HTR-8/SVneo (cell line): ENCODE measurements at regions not wholly inside any gene's neighbourhood (a gene's known extent, or its start where the extent isn't known, plus 50 kb on each side); places are given as distances from the start of the nearest gene placed in this dataset.
"Not testable (repeated sequence)": the region's sequence is repeated elsewhere in the genome, so short reads cannot be mapped to it uniquely, and the experiment has no call there.

Experiments
- DNase-seq: peaks from one replicate; pipeline ENCODE4 v3.0.0; 2011; ENCODE audit warnings: low spot score, mixed read lengths; ENCODE audit not compliant: insufficient read length
- FAIRE-seq: peaks from 2 replicates; lab custom pipeline; 2011; peaks lifted over from hg19 to GRCh38; lab: Jason Lieb, UNC

GRCh38 chr10:28354511-28354910, 51.6 kb upstream of the MPP7 start:
- no peak for FAIRE-seq
- no peak for DNase-seq

- no peak for FAIRE-seq
- DNase-seq: peak; percentile 21
Measured at GRCh38 chr10:28355376-28355775, 52.5 kb upstream of the MPP7 start.

- DNase-seq: no peak
- no peak for FAIRE-seq
Measured at GRCh38 chr10:28359334-28359733, 56.5 kb upstream of the MPP7 start.

- no peak for DNase-seq
- no peak for FAIRE-seq
Measured at GRCh38 chr10:28360175-28360574, 57.3 kb upstream of the MPP7 start.

GRCh38 chr10:28363376-28363775, 60.5 kb upstream of the MPP7 start:
- FAIRE-seq (no peak), DNase-seq (no peak)

GRCh38 chr10:28365840-28366239, 63.0 kb upstream of the MPP7 start:
- FAIRE-seq (no peak), DNase-seq (no peak)

- FAIRE-seq: no peak
- no peak for DNase-seq
Measured at GRCh38 chr10:28366994-28367393, 64.1 kb upstream of the MPP7 start.

DNA sequence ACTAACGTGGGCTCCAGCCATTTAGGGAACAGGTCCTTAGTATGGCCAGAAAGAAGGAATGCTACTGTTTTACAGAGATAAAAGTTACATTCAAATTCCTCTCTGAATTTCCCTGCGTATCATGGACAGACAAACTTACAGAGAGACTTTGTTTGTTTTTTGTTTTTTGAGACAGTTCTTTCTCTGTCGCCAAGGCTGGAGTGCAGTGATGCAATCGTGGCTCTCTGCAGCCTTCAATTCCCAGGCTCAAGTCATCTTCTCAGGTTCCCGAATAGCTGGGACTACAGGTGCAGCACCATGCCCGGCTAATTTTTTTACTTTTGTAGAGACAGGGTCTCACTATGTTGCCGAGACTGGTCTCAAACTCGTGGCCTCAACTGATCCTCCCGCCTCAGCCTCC, 64.5 kb upstream of the MPP7 start:
- DNase-seq (no peak), FAIRE-seq (no peak)

DNA sequence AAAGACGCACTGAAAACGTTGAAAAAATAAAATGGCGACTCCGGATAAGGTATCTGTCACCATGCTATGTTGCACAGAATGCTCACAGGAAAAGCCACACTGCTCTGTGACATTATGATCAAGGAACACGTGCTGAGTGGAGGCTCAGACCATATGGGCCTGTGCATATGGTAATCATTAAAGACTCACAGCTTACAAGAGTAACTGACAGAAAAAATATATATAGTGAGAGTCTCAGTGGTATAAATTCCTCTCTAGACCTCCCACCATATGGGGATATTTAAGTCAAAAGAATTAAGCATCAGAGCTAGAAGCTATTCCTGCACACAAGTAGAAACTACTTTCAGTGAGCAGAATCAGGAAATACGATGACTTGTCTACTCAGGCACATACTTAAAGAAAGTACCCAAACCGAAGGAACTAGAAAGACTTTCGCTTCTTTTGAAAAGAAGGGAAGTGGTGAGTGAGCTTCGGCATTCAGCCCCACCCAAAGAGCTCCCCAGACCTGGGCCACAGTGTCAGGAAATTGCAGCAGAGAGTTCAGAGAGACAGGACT, 65.1 kb upstream of the MPP7 start:
- FAIRE-seq (no peak), DNase-seq (no peak)

- FAIRE-seq (no peak), DNase-seq (no peak)
Measured at GRCh38 chr10:28370107-28370835, 67.4 kb upstream of the MPP7 start.

DNA sequence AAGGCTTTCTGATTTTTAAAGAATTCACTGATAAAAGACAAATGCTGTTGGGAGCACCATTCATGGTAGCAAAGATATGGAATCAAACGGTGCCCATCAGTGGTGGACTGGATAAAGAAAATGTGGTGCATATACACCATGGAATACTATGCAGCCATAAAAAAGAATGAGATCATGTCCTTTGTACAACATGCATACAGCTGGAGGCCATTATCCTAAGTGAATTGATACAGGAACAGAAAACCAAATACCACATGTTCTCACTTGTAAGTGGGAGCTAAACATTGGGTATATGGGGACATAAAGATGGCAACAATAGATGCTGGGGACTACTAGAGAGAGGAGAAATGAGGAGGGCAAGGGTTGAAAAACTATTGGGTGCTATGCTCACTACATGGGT, 68.8 kb upstream of the MPP7 start:
- FAIRE-seq, DNase-seq: not testable (repeated sequence)

GRCh38 chr10:28374036-28374435, 71.2 kb upstream of the MPP7 start:
- DNase-seq (no peak), FAIRE-seq (no peak)

DNA sequence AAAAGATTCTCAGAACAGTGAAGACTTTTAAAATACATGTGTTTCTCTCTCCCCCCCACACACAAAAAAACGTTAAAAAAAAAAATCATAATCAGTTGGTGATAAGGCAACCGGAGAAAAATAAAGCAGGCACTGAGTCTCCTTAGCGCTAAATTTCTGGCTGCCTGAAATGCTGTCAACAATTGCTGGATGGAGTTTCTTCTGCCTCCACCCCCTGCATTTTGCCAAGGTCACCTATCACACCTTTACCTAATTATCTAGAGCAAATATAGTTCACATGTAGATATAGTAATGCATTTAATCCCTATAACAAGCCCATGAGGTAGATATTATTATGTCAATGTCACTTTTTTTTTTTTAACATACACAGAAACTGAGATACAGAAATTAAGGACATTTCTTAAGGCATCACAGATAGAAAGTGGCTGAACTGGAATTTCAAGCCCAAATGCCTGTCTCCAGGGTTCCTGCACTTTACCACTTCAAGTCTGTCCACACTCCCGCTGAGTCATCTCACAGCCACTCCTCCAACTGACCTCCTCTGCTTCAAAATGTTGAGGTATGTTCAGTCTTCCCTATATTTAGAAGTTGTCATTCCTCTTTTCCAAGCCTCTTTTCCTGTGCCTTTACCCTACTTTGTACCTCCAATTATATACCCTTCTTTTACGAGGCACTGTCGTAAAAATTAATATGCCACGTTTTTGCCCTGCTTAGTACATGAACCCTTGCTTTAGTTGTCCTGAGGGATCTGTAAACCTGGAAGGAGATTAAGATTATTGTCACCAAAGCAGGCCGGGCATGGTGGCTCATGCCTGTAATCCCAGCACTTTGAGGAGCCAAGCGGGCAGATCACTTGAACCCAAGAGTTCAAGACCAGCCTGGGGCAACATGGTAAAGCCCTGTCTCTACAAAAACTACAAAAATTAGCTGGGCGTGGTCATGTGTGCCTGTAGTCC, 72.8 kb upstream of the MPP7 start:
- FAIRE-seq: no peak

DNA sequence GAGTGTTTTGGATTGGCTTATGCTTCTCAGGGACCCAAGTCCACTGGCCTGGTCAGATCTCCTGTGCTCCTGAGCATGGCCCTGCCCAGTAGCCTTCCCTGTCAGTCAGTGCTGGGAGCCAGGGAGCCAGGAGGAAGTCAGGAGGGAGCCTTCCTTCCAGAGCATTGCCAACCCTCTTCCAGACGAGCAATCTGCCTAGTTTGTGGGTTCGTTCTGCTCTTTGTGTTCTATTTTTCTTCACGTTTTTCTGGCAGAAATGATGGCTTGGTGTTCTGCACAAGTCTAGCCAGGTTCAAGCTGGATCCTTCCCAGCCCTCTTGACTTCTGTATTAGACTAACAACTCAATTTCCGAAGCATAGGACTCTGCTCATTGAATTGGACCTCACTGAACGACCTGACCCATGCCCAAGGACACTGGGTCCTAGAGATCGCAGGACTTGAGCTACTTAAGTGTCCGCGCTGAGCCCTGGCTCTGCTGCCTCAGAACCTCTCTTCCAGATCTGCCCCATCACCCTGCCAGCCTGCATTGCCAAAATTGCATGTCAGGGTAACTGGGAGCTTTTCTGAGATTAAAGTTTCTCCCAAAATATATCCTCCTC, 76.2 kb upstream of the MPP7 start:
- FAIRE-seq (no peak), DNase-seq (no peak)

More for the DNA sequence above, 72.8 kb upstream of the MPP7 start:
- peak; percentile 39 for DNase-seq

DNA sequence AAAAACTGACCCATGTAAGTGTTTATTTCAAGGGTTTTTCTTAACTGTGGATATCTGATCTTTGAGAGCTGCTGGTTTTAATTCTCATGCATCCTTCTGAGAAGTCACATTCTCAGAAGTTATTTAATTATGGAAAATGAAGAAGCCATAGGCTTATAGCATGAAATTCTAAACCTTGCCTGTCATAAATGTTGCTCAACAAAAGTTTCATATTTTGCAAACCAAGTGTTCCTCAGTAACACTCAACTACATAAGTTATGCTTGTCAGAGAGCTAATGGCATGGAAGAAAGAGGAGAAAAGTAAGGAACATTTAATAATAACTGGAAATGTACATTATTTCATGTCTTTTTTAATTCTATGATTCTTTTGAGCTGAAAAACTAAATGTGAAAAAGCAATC, 78.6 kb upstream of the MPP7 start:
- no peak for DNase-seq
- FAIRE-seq: no peak

DNA sequence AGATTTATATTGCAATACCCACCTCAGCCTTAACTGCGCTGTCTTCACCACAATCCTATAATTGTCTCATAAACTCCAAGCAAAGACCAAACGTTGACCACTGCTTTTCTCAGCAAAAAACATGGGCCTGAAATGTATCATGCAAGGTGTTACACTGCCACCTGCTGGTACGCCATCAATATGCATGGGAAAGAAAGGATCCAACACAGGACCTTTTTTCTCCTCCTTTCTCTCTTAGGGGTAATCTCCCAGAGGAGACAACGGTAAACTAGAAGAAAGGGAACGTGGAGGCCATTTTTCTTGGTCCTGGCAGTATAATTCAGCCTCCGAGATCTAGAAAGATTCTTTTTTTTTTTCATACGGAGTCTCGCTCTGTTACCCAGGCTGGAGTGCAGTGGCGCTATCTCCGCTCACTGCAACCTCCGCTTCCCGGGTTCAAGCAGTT, 79.1 kb upstream of the MPP7 start:
- FAIRE-seq (peak; percentile 89), DNase-seq (peak; percentile 84)

DNA sequence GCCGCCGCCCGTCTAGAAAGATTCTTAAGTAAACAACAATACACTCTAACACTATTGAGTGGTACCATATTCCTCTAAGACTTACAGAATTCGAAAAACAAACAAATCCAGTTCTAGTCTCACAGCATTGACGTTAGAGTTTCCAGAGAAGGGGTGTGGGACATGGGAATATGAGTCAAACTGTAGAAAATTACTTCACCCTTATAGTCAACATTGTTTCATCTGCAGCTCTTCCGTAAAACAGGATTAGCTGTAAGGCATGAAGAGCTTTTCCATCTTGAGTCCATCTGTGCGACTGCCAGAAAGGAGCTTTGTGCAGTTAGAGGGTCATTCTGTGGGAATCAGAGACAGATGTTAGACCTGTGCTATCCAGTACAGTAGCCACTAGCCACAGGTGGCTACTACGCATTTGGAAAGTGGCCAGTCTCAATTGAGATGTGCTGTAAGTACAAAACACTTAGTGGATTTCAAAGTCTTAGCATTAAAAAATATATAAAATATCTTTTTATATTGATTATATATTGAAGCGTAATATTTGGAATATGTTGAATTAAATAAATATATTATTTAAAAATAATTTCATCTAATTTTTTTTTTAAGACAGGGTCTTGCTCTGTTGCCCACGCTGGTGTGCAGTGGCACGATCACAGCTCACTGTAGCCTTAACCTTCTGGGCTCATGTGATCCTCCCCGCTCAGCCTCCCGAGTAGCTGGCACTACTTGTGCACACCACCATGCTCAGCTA, 79.8 kb upstream of the MPP7 start:
- no peak for FAIRE-seq

DNA sequence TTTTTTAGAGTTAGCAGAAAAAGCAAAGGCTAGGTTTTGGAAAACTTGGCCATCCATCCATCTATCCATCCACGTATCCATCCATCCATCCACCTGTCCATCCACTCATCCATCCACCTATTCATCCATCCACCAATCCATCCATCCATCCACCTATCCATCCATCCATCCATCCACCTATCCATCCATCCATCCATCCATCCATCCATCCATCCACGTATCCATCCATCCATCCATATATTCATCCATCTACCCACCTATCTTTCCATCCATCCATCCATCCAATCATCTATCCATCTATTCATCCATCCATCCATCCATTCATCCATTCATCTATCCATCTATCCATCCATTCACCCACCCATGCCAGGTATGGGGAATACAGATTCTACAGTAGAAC, 81.7 kb upstream of the MPP7 start:
- no peak for FAIRE-seq
- DNase-seq: no peak

More for the DNA sequence above, 79.8 kb upstream of the MPP7 start:
- DNase-seq: no peak

DNA sequence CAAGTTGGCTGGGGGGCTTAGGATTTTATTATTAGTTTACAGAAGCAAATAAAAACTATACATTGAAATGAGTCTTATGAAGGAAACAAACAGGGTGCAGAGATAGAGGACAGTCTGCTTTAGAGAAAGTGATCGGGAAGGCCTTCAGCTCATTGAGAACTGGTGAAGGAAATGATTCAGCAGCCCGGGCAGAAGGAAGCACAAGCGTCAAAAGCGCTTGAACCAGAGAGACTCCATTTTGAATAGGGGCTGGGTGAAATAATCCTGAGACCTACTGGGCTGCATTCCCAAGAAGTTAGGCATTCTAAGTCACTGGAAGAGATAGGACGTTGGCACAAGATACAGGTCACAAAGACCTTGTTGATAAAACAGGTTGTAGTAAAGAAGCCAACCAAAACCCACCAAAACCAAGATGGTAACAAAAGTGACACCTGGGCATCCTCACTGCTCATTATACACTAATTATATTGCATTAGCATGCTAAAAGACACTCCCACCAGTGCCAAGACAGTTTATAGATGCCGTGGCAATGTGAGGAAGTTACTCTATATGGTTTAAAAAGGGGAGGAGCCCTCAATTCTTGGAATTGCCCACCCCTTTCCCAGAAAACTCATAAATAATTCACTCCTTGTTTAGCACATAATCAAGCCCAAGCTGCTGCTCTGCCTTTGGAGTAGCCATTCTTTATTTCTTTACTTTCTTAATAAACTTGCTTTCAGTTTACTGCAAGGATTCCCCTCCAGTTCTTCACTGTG, 83.1 kb upstream of the MPP7 start:
- FAIRE-seq (no peak), DNase-seq (no peak)
